Tibial nerve (tissue), 4 donors: ENCODE measurements at regions not wholly inside any gene's neighbourhood (a gene's known extent, or its start where the extent isn't known, plus 50 kb on each side); places are given as distances from the start of the nearest gene placed in this dataset.

Source experiments
- DNase-seq, 2 donors: peaks; one replicate each; pipeline ENCODE4 v3.0.0-alpha.2; 2019; ENCODE audit warnings: low spot score in 2 of 2
- H3K27ac ChIP-seq, 4 donors: fragments of 200-600 bp; sonication (generic) in 3 of 4; one replicate each; pipeline ENCODE4 v1.5.1; 2017 to 2019; ENCODE audit warnings: mild to moderate bottlenecking in 1 of 4
- H3K27me3 ChIP-seq, 2 donors: fragments of 200-600 bp; sonication (generic) in 1 of 2; one replicate each; pipeline versions ENCODE4 v1.5.1 to v1.6.0; 2017 to 2019
- H3K36me3 ChIP-seq, 3 donors: fragments of 200-600 bp; sonication (generic); one replicate each; pipeline ENCODE4 v1.5.1; 2018 to 2019
- H3K4me1 ChIP-seq, 4 donors: fragments of 200-600 bp; sonication (generic) in 3 of 4; one replicate each; pipeline ENCODE4 v1.5.1; 2017 to 2019
- H3K4me3 ChIP-seq, 4 donors: fragments of 200-600 bp; sonication (generic) in 3 of 4; one replicate each; pipeline ENCODE4 v1.5.1; 2017 to 2019; ENCODE audit warnings: mild to moderate bottlenecking in 1 of 4, moderate library complexity in 1 of 4
- H3K9me3 ChIP-seq, 4 donors: fragments of 200-600 bp; sonication (generic) in 3 of 4; one replicate each; pipeline ENCODE4 v1.5.1; 2017 to 2019
- CTCF ChIP-seq, 5 experiments: fragments of 200-600 bp in 3 of 5; fragments of 450-650 bp in 2 of 5; sonication (generic) in 3 of 5; IDR thresholded peaks; one replicate each; pipeline ENCODE4 v1.5.1; 2016 to 2019; ENCODE audit warnings: antibody characterized with exemption in 5 of 5, mild to moderate bottlenecking in 3 of 5, moderate library complexity in 2 of 5
- EP300 ChIP-seq, 2 donors: sonication (generic); formaldehyde crosslinking; IDR thresholded peaks; one replicate each; pipeline ENCODE4 v1.6.1; 2017; ENCODE audit warnings: antibody characterized with exemption in 2 of 2, mild to moderate bottlenecking in 1 of 2
- POLR2A ChIP-seq, 2 donors: fragments of 450-650 bp; IDR thresholded peaks; one replicate each; pipeline ENCODE4 v1.6.1; 2017; ENCODE audit warnings: antibody characterized with exemption in 2 of 2, mild to moderate bottlenecking in 2 of 2, moderate library complexity in 2 of 2
- WGBS, 2 donors: methylation state at CpG; one replicate each; pipeline ENCODE4 v1.1.5; 2018; 5-methylcytosine and 5-hydroxymethylcytosine counted together

- Histone ChIP-seq H3K4me3 (no peak overlapping the region), H3K4me1 (no peaks in the 10 kb centered on the region), H3K27me3 (no peaks in the 10 kb centered on the region), H3K36me3 (no peaks in the 10 kb centered on the region), H3K9me3 (no peaks in the 10 kb centered on the region), H3K27ac (no peak overlapping the region)
- 71 to 86% methylated on average over 4 of the region's 4 CpGs for WGBS, 2 donors
- TF ChIP-seq CTCF (IDR thresholded peaks at IDR 0.05) = no peak
- no peak for TF ChIP-seq EP300 (IDR thresholded peaks at IDR 0.05)
- TF ChIP-seq POLR2A (IDR thresholded peaks at IDR 0.05) = no peak
- DNase-seq = no peak
These were observed 81.0 kb upstream of the SLC7A1 start for GRCh38 chr13:29676535-29676934.

- H3K27me3 ChIP-seq = no peaks in the 10 kb centered on the region
- DNase-seq = no peak
- WGBS, 2 donors = 65 to 67% methylated on average over 3 of the region's 3 CpGs
- no peaks in the 10 kb centered on the region for H3K9me3 ChIP-seq
- H3K36me3 ChIP-seq = no peaks in the 10 kb centered on the region
- no peak overlapping the region for H3K27ac ChIP-seq
- TF ChIP-seq EP300 (IDR thresholded peaks at IDR 0.05) (no peak), CTCF (IDR thresholded peaks at IDR 0.05) (no peak), POLR2A (IDR thresholded peaks at IDR 0.05) (no peak)
- H3K4me3 ChIP-seq = no peak overlapping the region
- H3K4me1 ChIP-seq = no peaks in the 10 kb centered on the region
These were observed 79.0 kb upstream of the SLC7A1 start for GRCh38 chr13:29674532-29674931.

GRCh38 chr13:29664591-29664990 lies 69.1 kb upstream of the SLC7A1 start:
- no peaks in the 10 kb centered on the region for H3K27me3 ChIP-seq
- no peak for DNase-seq
- H3K9me3 ChIP-seq = peaks cover 0 to 28% (median 0%) of the 10 kb centered on the region in 4 donors
- H3K27ac ChIP-seq = no peak overlapping the region
- H3K4me1 ChIP-seq = no peaks in the 10 kb centered on the region
- H3K36me3 ChIP-seq = no peaks in the 10 kb centered on the region
- no peak overlapping the region for H3K4me3 ChIP-seq
- 40 to 64% methylated on average over 1 of the region's 1 CpG for WGBS, 2 donors
- TF ChIP-seq EP300 (IDR thresholded peaks at IDR 0.05) = no peak

GRCh38 chr13:29654843-29655547 lies 59.5 kb upstream of the SLC7A1 start:
- no peak for DNase-seq
- Histone ChIP-seq H3K36me3 (no peaks in the 10 kb centered on the region), H3K27me3 (no peaks in the 10 kb centered on the region), H3K4me3 (no peak overlapping the region), H3K9me3 (peaks cover 0 to 13% (median 0%) of the 10 kb centered on the region in 4 donors), H3K27ac (no peak overlapping the region), H3K4me1 (no peaks in the 10 kb centered on the region)
- 79 to 84% methylated on average over 3 of the region's 3 CpGs for WGBS, 2 donors
- TF ChIP-seq CTCF (IDR thresholded peaks at IDR 0.05) (no peak), EP300 (IDR thresholded peaks at IDR 0.05) (no peak), POLR2A (IDR thresholded peaks at IDR 0.05) (no peak)

GRCh38 chr13:29654384-29654783 lies 58.9 kb upstream of the SLC7A1 start:
- TF ChIP-seq POLR2A (IDR thresholded peaks at IDR 0.05) = no peak
- no peak for TF ChIP-seq EP300 (IDR thresholded peaks at IDR 0.05)
- TF ChIP-seq CTCF (IDR thresholded peaks at IDR 0.05) = no peak
- Histone ChIP-seq H3K4me1 (no peaks in the 10 kb centered on the region), H3K36me3 (no peaks in the 10 kb centered on the region), H3K9me3 (peaks cover 0 to 10% (median 0%) of the 10 kb centered on the region in 4 donors), H3K27me3 (no peaks in the 10 kb centered on the region), H3K27ac (no peak overlapping the region), H3K4me3 (no peak overlapping the region)
- DNase-seq = no peak
- 93 to 96% methylated on average over 6 of the region's 6 CpGs for WGBS, 2 donors
